NB4 (cell line): ENCODE measurements at regions not wholly inside any gene's neighbourhood (a gene's known extent, or its start where the extent isn't known, plus 50 kb on each side); places are given as distances from the start of the nearest gene placed in this dataset.

Experiments used
- DNase-seq: peaks from one replicate; pipeline ENCODE4 v3.0.0; 2010; ENCODE audit warnings: low read depth
- H3K4me3 ChIP-seq: one replicate; pipeline ENCODE4 v1.5.1; 2011; ENCODE audit warnings: mild to moderate bottlenecking, low read depth, low read length, moderate library complexity
- CTCF ChIP-seq: IDR thresholded peaks from one replicate; pipeline ENCODE4 v1.5.1; 2012; ENCODE audit warnings: low read depth, low read length
- MYC ChIP-seq: IDR thresholded peaks from 2 replicates; pipeline ENCODE4 v1.6.1; 2011; ENCODE audit warnings: low read depth, low read length
- POLR2A ChIP-seq: IDR thresholded peaks from 2 replicates; pipeline ENCODE4 v1.6.1; 2011; ENCODE audit warnings: mild to moderate bottlenecking; ENCODE audit not compliant: insufficient read length; ENCODE audit errors: extremely low read depth
- TF ChIP-seq, protein P1 (sequence below): IDR thresholded peaks from 2 replicates; pipeline ENCODE4 v1.6.1; 2011; ENCODE audit warnings: low read depth, low read length

GRCh38 chr10:90984898-90985297 is 64.0 kb upstream of the ANKRD1 start:
- DNase-seq = no peak
- no peak for TF ChIP-seq CTCF
- no peak for TF ChIP-seq MYC
- TF ChIP-seq, protein P1, sequence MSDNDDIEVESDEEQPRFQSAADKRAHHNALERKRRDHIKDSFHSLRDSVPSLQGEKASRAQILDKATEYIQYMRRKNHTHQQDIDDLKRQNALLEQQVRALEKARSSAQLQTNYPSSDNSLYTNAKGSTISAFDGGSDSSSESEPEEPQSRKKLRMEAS = no peak
- TF ChIP-seq POLR2A = no peak
- H3K4me3 ChIP-seq = no peak overlapping the region

- TF ChIP-seq, protein P1 = no peak
- TF ChIP-seq POLR2A (no peak), CTCF (no peak), MYC (no peak)
- no peak for DNase-seq
- H3K4me3 ChIP-seq = no peak overlapping the region
Measured at GRCh38 chr10:90985321-90985933, 64.5 kb upstream of the ANKRD1 start.

GRCh38 chr10:90986136-90986760 is 65.4 kb upstream of the ANKRD1 start:
- no peak for TF ChIP-seq CTCF
- TF ChIP-seq POLR2A = no peak
- TF ChIP-seq, protein P1 = no peak
- no peak for TF ChIP-seq MYC
- DNase-seq = no peak

DNA sequence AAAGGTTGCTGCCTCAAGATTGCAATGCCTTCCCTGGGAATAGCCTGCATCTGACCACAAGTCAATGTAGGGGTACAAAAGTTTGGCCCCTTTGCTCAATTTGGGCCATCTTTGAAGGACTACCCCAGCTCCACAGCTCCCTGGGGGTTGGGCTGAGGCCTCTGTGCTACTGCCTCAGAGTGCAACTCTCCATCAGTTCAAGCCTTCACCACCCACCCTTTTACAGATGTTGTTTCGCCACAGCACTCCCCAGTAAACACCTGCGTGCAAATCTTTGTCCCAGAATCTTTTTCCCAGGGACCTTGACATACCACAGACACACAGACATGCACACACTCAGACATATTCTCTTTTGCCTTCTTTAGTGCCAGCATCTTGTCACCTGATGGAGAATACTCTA is 66.0 kb upstream of the ANKRD1 start:
- H3K4me3 ChIP-seq = no peak overlapping the region
- TF ChIP-seq, protein P1 = no peak
- TF ChIP-seq CTCF (no peak), MYC (no peak), POLR2A (no peak)
- no peak for DNase-seq

More at GRCh38 chr10:90986136-90986760, 65.4 kb upstream of the ANKRD1 start:
- H3K4me3 ChIP-seq = no peak overlapping the region

GRCh38 chr10:90987383-90987782 is 66.5 kb upstream of the ANKRD1 start:
- TF ChIP-seq, protein P1 = no peak
- TF ChIP-seq POLR2A = no peak
- TF ChIP-seq CTCF = no peak
- no peak for TF ChIP-seq MYC
- DNase-seq = no peak
- H3K4me3 ChIP-seq = no peak overlapping the region
